HEK293T (cell line): ENCODE measurements at regions not wholly inside any gene's neighbourhood (a gene's known extent, or its start where the extent isn't known, plus 50 kb on each side); places are given as distances from the start of the nearest gene placed in this dataset.

ENCODE experiments used
- CTBP1 ChIP-seq: fragments of 450-650 bp; IDR thresholded peaks from 2 replicates; pipeline ENCODE4 v1.6.1; 2016; ENCODE audit warnings: borderline replicate concordance
- FOXA1 ChIP-seq: fragments of 450-650 bp; IDR thresholded peaks from 2 replicates; pipeline ENCODE4 v1.6.1; 2016; ENCODE audit warnings: mild to moderate bottlenecking
- FOXK2 ChIP-seq: fragments of 450-650 bp; IDR thresholded peaks from 2 replicates; pipeline ENCODE4 v1.6.1; 2016; ENCODE audit warnings: mild to moderate bottlenecking
- SP1 ChIP-seq: fragments of 450-650 bp; IDR thresholded peaks from 2 replicates; pipeline ENCODE4 v1.6.1; 2017
- SUZ12 ChIP-seq: fragments of 450-650 bp; IDR thresholded peaks from 2 replicates; pipeline ENCODE4 v1.6.1; 2016; ENCODE audit warnings: mild to moderate bottlenecking

GRCh38 chr3:13260259-13261103 lies 159.6 kb downstream of the NUP210 start:
- TF ChIP-seq FOXK2 (no peak), CTBP1 (no peak), SP1 (no peak), SUZ12 (no peak), FOXA1 (no peak)
